GM18867 (cell line): ENCODE measurements at regions not wholly inside any gene's neighbourhood (a gene's known extent, or its start where the extent isn't known, plus 50 kb on each side); places are given as distances from the start of the nearest gene placed in this dataset.
"Not testable (repeated sequence)": the region's sequence is repeated elsewhere in the genome, so short reads cannot be mapped to it uniquely, and the experiment has no call there.

ENCODE experiments used
- ATAC-seq: cut with Tn5 transposase; IDR thresholded peaks from one replicate; pipeline ENCODE4 v1.9.1; 2021; ENCODE audit warnings: mild to moderate bottlenecking, moderate library complexity; ENCODE audit not compliant: unreplicated experiment

DNA sequence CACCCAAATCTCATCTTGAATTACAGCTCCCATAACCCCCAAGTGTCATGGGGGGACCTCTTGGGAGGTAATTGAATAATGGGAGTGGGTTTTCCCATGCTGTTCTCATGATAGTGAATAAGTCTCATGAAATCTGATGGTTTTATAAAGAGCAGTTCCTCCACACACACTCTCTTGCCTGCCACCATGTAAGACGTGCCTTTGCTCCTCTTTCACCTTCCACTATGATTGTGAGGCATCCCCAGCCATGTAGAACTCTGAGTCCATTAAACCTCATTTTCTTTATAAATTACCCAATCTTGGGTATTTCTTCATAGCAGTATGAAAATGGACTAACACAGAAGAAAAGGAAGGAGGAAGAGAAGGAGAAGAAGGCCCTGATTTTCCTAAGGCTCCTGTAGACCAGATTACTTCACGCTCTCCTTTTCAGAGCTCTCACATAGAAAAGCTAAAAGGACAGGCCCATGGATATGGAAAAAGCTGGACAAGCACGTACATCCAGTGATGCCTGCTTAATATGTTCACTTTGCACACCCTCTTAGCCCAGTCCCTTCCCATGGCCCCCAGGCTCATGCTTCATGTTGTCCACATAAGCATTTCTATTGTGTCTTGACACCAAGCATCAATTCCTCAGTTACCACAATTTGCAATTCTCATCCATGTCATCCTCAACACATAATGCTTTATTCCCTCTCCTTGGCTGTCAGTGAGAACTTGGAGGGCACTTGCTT is 354.8 kb downstream of the CD83 start:
- ATAC-seq: no peak

DNA sequence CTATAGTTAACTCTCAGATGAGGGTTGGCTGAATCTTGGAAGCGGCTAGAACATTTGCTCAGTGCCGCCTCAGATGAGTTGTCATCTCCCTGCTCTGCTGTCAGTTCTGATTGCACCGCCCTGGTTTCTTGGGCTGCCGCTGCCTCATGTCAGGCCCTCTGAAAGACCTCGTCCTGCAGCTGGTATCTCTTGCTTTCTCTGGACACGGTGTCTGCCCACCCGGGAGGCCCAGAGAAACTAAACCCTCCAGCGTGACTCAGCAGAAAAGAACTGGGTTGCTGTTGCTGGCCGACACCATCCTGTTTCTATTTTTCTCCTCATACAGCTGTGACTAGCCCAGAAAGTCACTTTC is 355.4 kb downstream of the CD83 start:
- no peak for ATAC-seq

DNA sequence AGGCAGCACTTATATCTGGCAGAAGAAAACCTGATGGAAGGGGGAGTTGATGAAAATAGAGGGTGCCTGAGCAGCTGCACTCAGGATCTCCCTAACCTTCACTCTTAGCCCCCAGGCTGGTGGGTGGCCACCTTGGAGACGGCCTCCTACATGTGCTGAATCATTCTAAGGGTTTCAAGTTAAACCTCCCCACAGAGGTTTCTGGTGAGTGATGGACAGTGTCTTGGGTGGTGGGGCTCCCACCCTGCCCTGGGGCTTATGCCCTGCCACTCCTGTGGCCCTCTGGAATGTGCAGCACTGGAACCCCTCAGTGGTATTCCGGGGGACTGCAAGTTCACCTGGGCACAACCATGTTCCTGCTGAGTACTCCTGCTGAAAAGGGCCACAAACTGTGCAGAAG is 357.2 kb downstream of the CD83 start:
- no peak for ATAC-seq

DNA sequence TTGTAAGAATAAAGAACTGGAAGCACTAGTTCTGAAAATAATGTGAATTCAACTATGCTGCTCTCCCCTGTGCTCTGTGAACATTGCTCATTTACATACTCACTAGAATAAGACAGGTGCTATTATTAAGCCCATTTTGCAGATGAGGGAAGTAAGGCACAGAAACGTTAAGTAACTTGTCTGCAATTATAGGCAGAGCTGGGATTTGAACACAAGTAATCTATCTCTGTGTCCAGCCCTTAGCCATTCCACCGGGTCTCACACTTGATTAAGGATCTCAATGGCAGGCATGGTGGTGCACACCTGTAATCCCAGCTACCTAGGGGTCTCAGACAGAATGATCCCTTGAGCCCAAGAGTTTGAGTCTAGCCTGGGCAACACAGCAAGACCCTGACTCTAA is 357.7 kb downstream of the CD83 start:
- no peak for ATAC-seq

DNA sequence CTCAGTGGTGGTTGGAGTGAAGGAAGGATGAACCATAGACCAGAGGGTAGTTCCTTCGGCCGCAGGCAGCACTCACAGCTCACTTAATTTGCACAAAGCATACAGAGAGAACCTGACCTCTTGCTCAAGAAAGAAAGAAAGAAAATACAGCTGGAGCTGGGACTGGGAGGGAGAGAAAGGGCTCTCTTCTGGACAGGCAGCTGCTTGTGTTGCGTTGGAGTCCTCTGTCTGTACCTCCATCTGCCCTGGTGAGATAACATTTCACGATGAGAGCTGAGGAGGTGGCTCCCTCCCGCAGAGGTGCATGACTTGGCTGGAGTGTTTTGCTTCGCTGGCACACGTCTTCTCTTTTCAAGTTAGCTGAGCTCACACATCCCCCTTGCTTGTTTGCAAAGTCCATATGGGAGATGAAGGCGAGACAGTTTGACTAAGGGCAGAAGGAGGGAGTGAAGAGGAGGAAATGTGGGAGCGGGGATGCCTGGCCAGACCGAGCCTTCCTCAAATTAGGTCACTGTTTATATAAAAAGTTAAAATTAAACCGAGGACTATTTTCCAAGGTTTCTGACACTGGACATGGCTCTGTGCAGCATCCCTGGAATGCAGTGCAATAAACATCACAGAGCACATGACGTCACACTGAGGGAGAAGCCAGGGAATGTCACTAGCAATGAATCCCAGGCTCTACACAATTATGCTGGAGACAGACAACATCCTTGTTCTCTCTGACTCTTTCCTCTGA is 359.4 kb downstream of the CD83 start:
- ATAC-seq: no peak

DNA sequence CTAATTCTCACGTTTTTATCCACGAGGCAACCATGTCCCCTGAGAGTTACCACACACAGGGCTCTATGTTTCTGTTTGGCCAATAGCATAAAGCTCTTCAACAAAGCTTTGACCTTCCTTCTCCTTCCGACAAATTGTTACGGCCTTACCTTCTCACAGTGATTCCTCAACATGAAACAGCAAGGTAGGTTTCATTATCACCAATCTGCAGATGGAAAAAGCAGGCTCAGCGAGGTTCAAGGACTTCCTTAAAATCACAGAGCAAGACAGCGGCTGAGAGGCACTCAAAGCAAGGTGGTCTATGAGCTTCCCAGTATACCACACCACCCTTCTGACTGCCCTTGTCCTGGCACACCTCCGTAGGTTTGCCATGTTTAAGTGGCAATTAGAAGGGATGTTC is 360.0 kb downstream of the CD83 start:
- no peak for ATAC-seq

DNA sequence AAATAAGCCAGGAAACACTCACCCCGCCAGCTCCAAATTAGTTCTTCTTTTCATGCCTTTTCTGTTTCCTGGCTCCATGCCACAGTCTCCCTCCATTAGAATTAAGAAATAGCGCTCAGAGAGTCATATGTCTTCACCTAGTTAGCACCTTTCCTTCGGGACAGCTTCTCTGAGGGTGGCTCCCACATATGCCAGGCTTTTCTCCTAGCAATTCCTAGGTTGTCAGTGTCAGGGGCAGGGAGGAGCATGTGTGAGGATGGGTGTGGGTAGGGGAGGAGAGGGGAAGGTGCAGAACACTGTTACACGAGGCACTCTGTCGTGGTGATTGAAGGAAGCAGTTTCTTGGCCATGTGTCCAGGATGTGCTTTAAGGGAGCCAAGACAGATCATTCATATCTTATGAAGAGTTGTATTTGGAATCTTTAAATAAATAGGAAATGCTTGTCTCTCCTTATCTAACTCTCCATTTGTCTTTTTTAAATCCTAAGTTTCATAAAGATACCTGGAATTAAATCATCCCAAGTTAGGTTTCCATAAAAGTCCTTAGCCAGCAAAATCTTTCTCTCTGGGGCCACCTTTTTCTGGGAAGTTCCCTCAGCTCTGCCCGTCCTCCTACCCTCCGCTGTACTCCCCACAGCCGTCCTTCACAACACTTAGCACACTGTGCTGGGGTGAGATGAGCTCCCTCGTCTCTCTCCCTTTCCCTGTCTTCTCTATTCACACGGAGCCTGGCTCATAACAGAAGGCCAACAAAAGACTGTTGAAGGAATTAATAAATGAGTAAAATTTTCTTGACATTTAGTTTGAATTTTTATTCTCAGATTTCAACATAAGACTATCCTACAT is 361.0 kb downstream of the CD83 start:
- ATAC-seq: no peak

- not testable (repeated sequence) for ATAC-seq
Measured at GRCh38 chr6:14481946-14482345, 364.4 kb downstream of the CD83 start.

GRCh38 chr6:14487625-14488024 is 370.1 kb downstream of the CD83 start:
- ATAC-seq: no peak

DNA sequence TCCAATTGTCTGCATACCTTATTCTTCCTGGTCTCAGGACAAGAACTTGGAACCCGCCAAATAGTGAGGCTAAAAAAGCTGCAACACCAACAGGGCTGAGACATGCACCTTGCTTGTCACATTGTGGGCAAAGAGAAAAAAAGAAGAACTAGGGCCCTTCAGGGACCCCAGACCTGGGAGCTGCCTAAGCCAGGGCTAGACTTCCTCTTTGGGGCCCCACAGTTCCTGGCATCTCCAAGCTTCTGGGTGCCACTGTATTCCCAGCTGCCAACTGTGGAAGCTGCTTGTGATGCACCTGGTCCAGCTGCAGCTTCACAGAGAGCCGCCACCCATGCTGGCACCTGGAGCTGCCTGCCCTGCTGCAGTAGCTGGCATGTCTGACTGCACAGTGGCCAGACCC is 370.6 kb downstream of the CD83 start:
- no peak for ATAC-seq

DNA sequence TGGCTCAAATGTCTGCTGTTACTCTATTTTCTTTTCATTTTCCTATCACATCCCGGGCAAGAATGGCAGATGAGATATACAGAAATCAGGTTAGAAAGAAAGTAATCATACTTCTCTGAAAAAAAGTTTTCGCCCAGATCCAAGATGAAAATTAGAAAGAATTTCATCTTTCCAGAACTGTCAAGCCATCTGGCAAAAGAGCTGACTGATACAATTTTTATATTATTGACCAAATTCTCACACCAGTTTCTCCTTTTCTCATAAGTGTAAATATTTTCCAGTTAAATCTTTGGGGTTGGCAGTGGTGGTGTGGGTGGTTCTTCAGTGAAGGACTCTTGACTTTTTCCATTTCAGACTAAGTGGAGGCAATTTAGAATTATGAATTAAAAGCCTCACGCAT is 371.9 kb downstream of the CD83 start:
- no peak for ATAC-seq

- no peak for ATAC-seq
Measured at GRCh38 chr6:14498748-14499147, 381.2 kb downstream of the CD83 start.

GRCh38 chr6:14499309-14499708 is 381.7 kb downstream of the CD83 start:
- ATAC-seq: no peak

- ATAC-seq: no peak
Measured at GRCh38 chr6:14499841-14500240, 382.3 kb downstream of the CD83 start.

- no peak for ATAC-seq
Measured at GRCh38 chr6:14500809-14501208, 383.2 kb downstream of the CD83 start.

DNA sequence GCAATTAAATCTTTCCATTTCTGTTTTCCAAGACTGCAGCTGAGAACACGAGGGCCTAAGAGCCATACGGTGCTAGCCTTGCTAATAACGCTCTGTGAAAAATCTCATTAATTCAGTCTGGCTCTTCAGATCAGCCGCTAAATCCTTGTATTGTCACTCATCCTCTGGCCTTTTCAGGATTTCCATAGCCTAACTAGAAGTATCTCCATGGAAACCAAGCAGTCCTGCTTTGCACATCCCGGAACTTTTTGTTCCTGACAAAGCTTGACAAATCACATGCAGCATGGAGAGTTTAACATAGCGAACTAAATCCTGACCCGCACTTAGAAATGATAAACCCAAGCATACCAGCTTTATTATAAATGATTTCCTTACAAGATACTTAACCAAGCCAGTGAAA is 383.7 kb downstream of the CD83 start:
- no peak for ATAC-seq

DNA sequence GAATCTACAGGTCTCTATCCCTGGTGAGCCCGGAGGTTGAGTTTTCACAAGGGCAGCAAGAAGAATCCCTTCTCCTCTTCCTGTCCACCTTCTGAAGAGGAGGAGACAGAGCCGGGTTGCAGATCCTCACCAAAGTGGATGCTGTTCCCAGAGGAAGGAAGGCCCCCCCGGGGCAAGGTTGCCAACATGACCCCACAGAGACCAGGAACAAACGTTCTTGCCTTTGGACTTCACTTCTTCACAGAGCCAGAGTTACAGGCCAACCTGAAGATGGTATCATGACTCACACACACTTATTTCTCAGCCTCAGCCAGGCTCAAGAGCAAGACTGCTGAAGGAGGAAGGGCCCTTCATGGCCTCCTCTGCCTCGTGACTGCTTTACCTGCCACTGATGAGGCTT is 384.3 kb downstream of the CD83 start:
- ATAC-seq: no peak

DNA sequence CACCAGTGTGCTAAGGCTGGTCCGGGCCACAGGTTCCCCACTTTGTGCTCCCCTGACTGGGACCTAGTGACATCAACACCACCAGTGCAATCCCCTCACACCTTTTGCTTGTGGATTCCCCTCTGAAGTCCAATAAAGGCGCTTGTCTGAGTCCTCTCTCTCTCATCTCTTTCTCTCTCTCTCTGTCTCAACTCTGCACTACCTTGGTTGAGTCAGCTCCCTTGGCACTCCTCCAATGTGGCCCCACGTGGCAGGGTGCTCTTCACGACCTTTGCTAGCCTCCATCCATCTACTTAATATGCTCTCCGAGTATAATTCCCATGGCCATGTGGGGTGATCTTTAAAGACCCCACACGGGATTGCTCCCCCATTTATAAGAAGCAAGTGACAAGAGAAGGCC is 385.0 kb downstream of the CD83 start:
- no peak for ATAC-seq

DNA sequence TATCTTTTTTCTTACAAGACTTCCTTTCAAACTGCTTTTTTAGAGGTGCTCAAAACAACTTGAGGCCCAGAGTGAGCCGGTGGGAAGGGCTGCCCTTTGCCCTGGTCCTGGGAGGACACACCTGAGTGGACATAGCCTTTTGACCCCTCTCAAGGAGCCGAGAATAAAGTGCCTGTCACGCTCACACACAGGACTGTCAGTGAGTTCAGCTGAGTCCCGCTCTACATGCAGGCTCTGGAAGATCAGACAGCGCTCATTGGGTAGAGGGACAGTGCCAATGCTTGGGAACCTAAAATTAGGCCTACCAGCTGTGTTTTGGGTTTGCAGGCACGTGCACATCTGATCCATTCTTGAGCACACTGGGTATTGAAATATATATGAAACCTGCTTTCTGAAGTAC is 387.8 kb downstream of the CD83 start:
- ATAC-seq: no peak

- ATAC-seq: no peak
Measured at GRCh38 chr6:14506656-14507246, 389.2 kb downstream of the CD83 start.

DNA sequence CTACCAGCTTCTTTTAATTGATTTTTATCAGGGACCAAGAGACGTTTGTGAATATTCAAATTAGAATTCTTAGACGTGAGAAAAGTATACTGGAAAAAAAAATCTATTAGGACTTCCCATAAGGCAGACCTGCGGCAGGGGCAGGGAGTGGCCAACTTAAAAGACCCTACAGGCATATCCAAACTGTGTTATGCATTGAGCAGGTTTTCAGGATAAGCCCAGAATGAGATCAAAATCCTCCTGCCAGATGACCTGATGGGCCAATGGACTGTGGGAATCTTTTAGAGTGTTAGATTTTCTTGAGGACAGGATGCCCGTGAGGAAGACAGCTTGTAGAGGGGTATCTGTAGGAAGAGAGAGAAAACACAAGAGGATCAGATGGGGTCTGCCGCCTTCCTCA is 391.5 kb downstream of the CD83 start:
- ATAC-seq: no peak
